Upper lobe of left lung (tissue), 6 donors: ENCODE measurements at regions not wholly inside any gene's neighbourhood (a gene's known extent, or its start where the extent isn't known, plus 50 kb on each side); places are given as distances from the start of the nearest gene placed in this dataset.

ENCODE experiments used
- ATAC-seq, 2 donors: fragments of 200-7000 bp; cut with Tn5 transposase; one replicate each; pipeline ENCODE4 v1.9.1; 2022; ENCODE audit warnings: mild to moderate bottlenecking in 2 of 2, moderate library complexity in 2 of 2; ENCODE audit not compliant: low FRiP score in 2 of 2
- DNase-seq, 2 donors: peaks; one replicate each; pipeline ENCODE4 v3.0.0-alpha.2; 2019 to 2020
- H3K27ac ChIP-seq, 4 donors: fragments of 200-600 bp; sonication (generic); one replicate each; pipeline ENCODE4 v1.5.1; 2016 to 2019
- H3K27me3 ChIP-seq, 4 donors: fragments of 200-600 bp; sonication (generic); one replicate each; pipeline ENCODE4 v1.5.1; 2017 to 2019
- H3K36me3 ChIP-seq, 4 donors: fragments of 200-600 bp; sonication (generic); one replicate each; pipeline ENCODE4 v1.5.1; 2016 to 2019
- H3K4me1 ChIP-seq, 4 donors: fragments of 200-600 bp; sonication (generic); one replicate each; pipeline ENCODE4 v1.5.1; 2018 to 2019
- H3K4me3 ChIP-seq, 4 donors: fragments of 200-600 bp; sonication (generic); one replicate each; pipeline ENCODE4 v1.5.1; 2017 to 2019; ENCODE audit warnings: mild to moderate bottlenecking in 2 of 4, moderate library complexity in 1 of 4
- H3K9me3 ChIP-seq, 4 donors: fragments of 200-600 bp; sonication (generic); one replicate each; pipeline ENCODE4 v1.5.1; 2018 to 2019
- CTCF ChIP-seq, 6 experiments: fragments of 450-650 bp in 4 of 6; fragments of 200-600 bp in 2 of 6; sonication (generic) in 2 of 6; IDR thresholded peaks; one replicate each; pipeline ENCODE4 v1.5.1; 2016 to 2019; ENCODE audit warnings: antibody characterized with exemption in 6 of 6
- EP300 ChIP-seq, 4 donors: sonication (generic); formaldehyde crosslinking; IDR thresholded peaks; one replicate each; pipeline ENCODE4 v1.5.1; 2017; ENCODE audit warnings: antibody characterized with exemption in 4 of 4, control low read depth in 2 of 4
- POLR2A ChIP-seq, 4 donors: fragments of 450-650 bp; IDR thresholded peaks; one replicate each; pipeline ENCODE4 v1.5.1; 2016 to 2017; ENCODE audit warnings: antibody characterized with exemption in 4 of 4, mild to moderate bottlenecking in 2 of 4
- POLR2AphosphoS5 ChIP-seq, 2 donors: sonication (generic); formaldehyde crosslinking; IDR thresholded peaks; one replicate each; pipeline ENCODE4 v1.5.1; 2017; ENCODE audit warnings: antibody characterized with exemption in 2 of 2
- WGBS, 2 donors: methylation state at CpG; one replicate each; pipeline ENCODE4 v1.1.5; 2017 to 2018; 5-methylcytosine and 5-hydroxymethylcytosine counted together
- donor health status: DM: no; HTN: no; CAD: no; lungs with moderate emphysema.
- donor health status: DM: no; HTN: yes; CAD: no; lungs with severe emphysema.

GRCh38 chr6:21977346-21977745 lies 319.5 kb downstream of the PRL start:
- TF ChIP-seq POLR2A (IDR thresholded peaks at IDR 0.05): no peak
- Histone ChIP-seq H3K36me3 (no peaks in the 10 kb centered on the region), H3K4me1 (no peaks in the 10 kb centered on the region), H3K27ac (no peak overlapping the region), H3K9me3 (no peaks in the 10 kb centered on the region), H3K27me3 (no peaks in the 10 kb centered on the region), H3K4me3 (no peak overlapping the region)
- DNase-seq (no peak), ATAC-seq (no peak)
- WGBS, 2 donors: 86 to 100% methylated on average over 1 of the region's 1 CpG

GRCh38 chr6:21981235-21981833 lies 315.5 kb downstream of the PRL start:
- Histone ChIP-seq H3K27me3 (no peaks in the 10 kb centered on the region), H3K36me3 (no peaks in the 10 kb centered on the region), H3K9me3 (no peaks in the 10 kb centered on the region), H3K27ac (no peak overlapping the region), H3K4me1 (peaks cover 0 to 3% (median 2%) of the 10 kb centered on the region in 4 donors), H3K4me3 (no peak overlapping the region)
- 35 to 94% methylated on average over 1 of the region's 1 CpG for WGBS, 2 donors
- DNase-seq (no peak), ATAC-seq (no peak)
- no peak for TF ChIP-seq POLR2A (IDR thresholded peaks at IDR 0.05)

- Histone ChIP-seq H3K36me3 (no peaks in the 10 kb centered on the region), H3K27ac (no peak overlapping the region), H3K4me1 (peaks cover 6 to 24% (median 16%) of the 10 kb centered on the region in 4 donors), H3K4me3 (no peak overlapping the region), H3K9me3 (no peaks in the 10 kb centered on the region), H3K27me3 (no peaks in the 10 kb centered on the region)
- 67 to 73% methylated on average over 4 of the region's 4 CpGs for WGBS, 2 donors
- ATAC-seq (no peak), DNase-seq (no peak)
- no peak for TF ChIP-seq POLR2AphosphoS5 (IDR thresholded peaks at IDR 0.05)
- no peak for TF ChIP-seq EP300 (IDR thresholded peaks at IDR 0.05)
- no peak for TF ChIP-seq POLR2A (IDR thresholded peaks at IDR 0.05)
Measured at GRCh38 chr6:21984135-21984534, 312.7 kb downstream of the PRL start.

GRCh38 chr6:21984561-21984960 lies 312.3 kb downstream of the PRL start:
- Histone ChIP-seq H3K27ac (no peak overlapping the region), H3K36me3 (no peaks in the 10 kb centered on the region), H3K9me3 (no peaks in the 10 kb centered on the region), H3K4me1 (peaks cover 6 to 24% (median 16%) of the 10 kb centered on the region in 4 donors), H3K27me3 (no peaks in the 10 kb centered on the region), H3K4me3 (no peak overlapping the region)
- DNase-seq: no peak
- 50 to 56% methylated on average over 1 of the region's 1 CpG for WGBS, 2 donors
- no peak for ATAC-seq
- TF ChIP-seq POLR2A (IDR thresholded peaks at IDR 0.05): no peak
- TF ChIP-seq POLR2AphosphoS5 (IDR thresholded peaks at IDR 0.05): no peak
- TF ChIP-seq EP300 (IDR thresholded peaks at IDR 0.05): no peak
- TF ChIP-seq CTCF (IDR thresholded peaks at IDR 0.05): no peak

- Histone ChIP-seq H3K36me3 (no peaks in the 10 kb centered on the region), H3K4me3 (no peak overlapping the region), H3K4me1 (peaks cover 6 to 24% (median 16%) of the 10 kb centered on the region in 4 donors), H3K9me3 (no peaks in the 10 kb centered on the region), H3K27me3 (no peaks in the 10 kb centered on the region), H3K27ac (no peak overlapping the region)
- WGBS, 2 donors: 65 to 66% methylated on average over 1 of the region's 1 CpG
- DNase-seq: no peak
- ATAC-seq: no peak
- no peak for TF ChIP-seq POLR2A (IDR thresholded peaks at IDR 0.05)
- TF ChIP-seq EP300 (IDR thresholded peaks at IDR 0.05): no peak
- TF ChIP-seq POLR2AphosphoS5 (IDR thresholded peaks at IDR 0.05): no peak
- TF ChIP-seq CTCF (IDR thresholded peaks at IDR 0.05): no peak
Measured at GRCh38 chr6:21985904-21986303, 310.9 kb downstream of the PRL start.

DNA sequence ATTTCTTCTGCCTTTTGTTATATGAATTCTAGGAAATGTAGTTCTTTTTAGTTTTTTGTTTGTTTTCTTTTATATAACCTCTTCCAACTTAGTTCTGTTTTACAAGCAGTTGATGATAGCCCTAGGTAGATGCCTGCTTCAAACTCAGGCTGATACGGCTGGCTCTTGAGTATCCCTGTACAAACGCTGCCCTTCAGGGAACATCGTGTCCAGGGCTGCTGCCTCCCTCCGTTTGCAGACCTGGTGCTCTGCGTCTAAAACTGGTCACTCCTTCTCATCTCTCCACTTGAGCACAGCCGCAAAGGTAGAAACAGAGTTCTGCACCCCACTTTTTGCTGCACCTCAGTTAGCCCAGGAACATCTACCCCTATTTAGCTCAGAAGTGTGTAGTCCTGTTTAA lies 310.1 kb downstream of the PRL start:
- Histone ChIP-seq H3K9me3 (no peaks in the 10 kb centered on the region), H3K4me1 (peaks cover 6 to 24% (median 16%) of the 10 kb centered on the region in 4 donors), H3K27ac (peak overlapping the region; percentile 42 to 79 (median 70)), H3K4me3 (no peak overlapping the region), H3K27me3 (no peaks in the 10 kb centered on the region), H3K36me3 (no peaks in the 10 kb centered on the region)
- 37 to 56% methylated on average over 6 of the region's 6 CpGs for WGBS, 2 donors
- DNase-seq: no peak
- no peak for TF ChIP-seq EP300 (IDR thresholded peaks at IDR 0.05)
- ATAC-seq: no peak

GRCh38 chr6:21987501-21987957 lies 309.3 kb downstream of the PRL start:
- Histone ChIP-seq H3K27ac (peak overlapping the region; percentile 42 to 79 (median 70)), H3K27me3 (no peaks in the 10 kb centered on the region), H3K36me3 (no peaks in the 10 kb centered on the region), H3K9me3 (no peaks in the 10 kb centered on the region), H3K4me3 (peak overlapping the region in 3 of 4 donors; percentile 16 to 39 (median 28)), H3K4me1 (peaks cover 6 to 24% (median 16%) of the 10 kb centered on the region in 4 donors)
- TF ChIP-seq CTCF (IDR thresholded peaks at IDR 0.05): no peak
- TF ChIP-seq POLR2AphosphoS5 (IDR thresholded peaks at IDR 0.05): peak; percentile 64 to 83
- TF ChIP-seq EP300 (IDR thresholded peaks at IDR 0.05): peak in 2 of 4 donors; percentile 35 to 39
- TF ChIP-seq POLR2A (IDR thresholded peaks at IDR 0.05): peak in 1 of 4 donors; percentile 38
- ATAC-seq (peak; percentile 83 to 97), DNase-seq (peak in 1 of 2 donors; percentile 77)
- 1 to 5% methylated on average over 9 of the region's 9 CpGs for WGBS, 2 donors
